ENCODE measurements at regions not wholly inside any gene's neighbourhood (a gene's known extent, or its start where the extent isn't known, plus 50 kb on each side); places are given as distances from the start of the nearest gene placed in this dataset.

DNA sequence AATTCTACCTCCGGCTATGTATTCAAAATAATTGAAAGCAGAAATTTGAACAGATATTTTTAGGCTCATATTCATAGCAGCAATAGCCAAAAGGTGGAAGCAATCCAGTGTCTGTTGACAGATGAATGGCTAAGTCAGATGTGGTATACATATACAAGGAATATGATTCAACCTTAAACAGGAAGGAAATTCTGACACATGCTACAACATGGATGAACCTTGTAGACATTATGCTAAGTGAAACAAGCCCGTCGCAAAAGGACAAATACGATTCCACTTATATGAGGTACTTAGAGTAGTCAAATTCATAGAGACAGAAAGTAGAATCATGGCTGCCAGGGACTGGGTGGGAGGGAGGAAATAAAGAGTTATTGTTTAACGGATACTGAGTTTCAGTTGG is 331.6 kb downstream of the PCNX1 start:
- Histone ChIP-seq H3K4me1 (ENCODE audit: control insufficient read depth, insufficient read depth, low read length, poor library complexity, severe bottlenecking) (peaks cover 6% of the 10 kb centered on the region), H3K4me3 (ENCODE audit: extremely low read depth, insufficient read depth, low read length, poor library complexity, severe bottlenecking) (no peak overlapping the region), H3K27ac (ENCODE audit: low read depth, low read length, severe bottlenecking) (no peak overlapping the region), H3K9me3 (ENCODE audit: control insufficient read depth, low read length) (no peaks in the 10 kb centered on the region), H3K36me3 (ENCODE audit: control insufficient read depth, insufficient read depth, low read length) (no peaks in the 10 kb centered on the region)
- WGBS, 2 experiments (ENCODE audit: insufficient coverage in 2 of 2): 93 to 98% methylated on average over 3 to 4 of the region's 5 CpGs

- no peak overlapping the region for H3K27ac ChIP-seq (ENCODE audit: low read depth, low read length, severe bottlenecking)
- H3K9me3 ChIP-seq (ENCODE audit: control insufficient read depth, low read length): no peaks in the 10 kb centered on the region
- H3K4me1 ChIP-seq (ENCODE audit: control insufficient read depth, insufficient read depth, low read length, poor library complexity, severe bottlenecking): peaks cover 6% of the 10 kb centered on the region
- no peak overlapping the region for H3K4me3 ChIP-seq (ENCODE audit: extremely low read depth, insufficient read depth, low read length, poor library complexity, severe bottlenecking)
- WGBS, 2 experiments (ENCODE audit: insufficient coverage in 2 of 2): 86 to 94% methylated on average over 5 of the region's 6 CpGs
- H3K36me3 ChIP-seq (ENCODE audit: control insufficient read depth, insufficient read depth, low read length): no peaks in the 10 kb centered on the region
Observed at GRCh38 chr14:71240171-71240570, 332.9 kb downstream of the PCNX1 start.

GRCh38 chr14:71240866-71241520 is 333.7 kb downstream of the PCNX1 start:
- no peaks in the 10 kb centered on the region for H3K9me3 ChIP-seq (ENCODE audit: control insufficient read depth, low read length)
- peaks cover 6% of the 10 kb centered on the region for H3K4me1 ChIP-seq (ENCODE audit: control insufficient read depth, insufficient read depth, low read length, poor library complexity, severe bottlenecking)
- no peak overlapping the region for H3K4me3 ChIP-seq (ENCODE audit: extremely low read depth, insufficient read depth, low read length, poor library complexity, severe bottlenecking)
- H3K36me3 ChIP-seq (ENCODE audit: control insufficient read depth, insufficient read depth, low read length): no peaks in the 10 kb centered on the region
- no peak overlapping the region for H3K27ac ChIP-seq (ENCODE audit: low read depth, low read length, severe bottlenecking)

GRCh38 chr14:71242237-71242748 is 335.0 kb downstream of the PCNX1 start:
- no peak overlapping the region for H3K4me3 ChIP-seq (ENCODE audit: extremely low read depth, insufficient read depth, low read length, poor library complexity, severe bottlenecking)
- WGBS, 2 experiments (ENCODE audit: insufficient coverage in 2 of 2): 79 to 88% methylated on average over 3 to 4 of the region's 4 CpGs
- H3K9me3 ChIP-seq (ENCODE audit: control insufficient read depth, low read length): peaks cover 2% of the 10 kb centered on the region
- peak overlapping the region; percentile 64 for H3K27ac ChIP-seq (ENCODE audit: low read depth, low read length, severe bottlenecking)
- H3K4me1 ChIP-seq (ENCODE audit: control insufficient read depth, insufficient read depth, low read length, poor library complexity, severe bottlenecking): peaks cover 13% of the 10 kb centered on the region
- H3K36me3 ChIP-seq (ENCODE audit: control insufficient read depth, insufficient read depth, low read length): no peaks in the 10 kb centered on the region

DNA sequence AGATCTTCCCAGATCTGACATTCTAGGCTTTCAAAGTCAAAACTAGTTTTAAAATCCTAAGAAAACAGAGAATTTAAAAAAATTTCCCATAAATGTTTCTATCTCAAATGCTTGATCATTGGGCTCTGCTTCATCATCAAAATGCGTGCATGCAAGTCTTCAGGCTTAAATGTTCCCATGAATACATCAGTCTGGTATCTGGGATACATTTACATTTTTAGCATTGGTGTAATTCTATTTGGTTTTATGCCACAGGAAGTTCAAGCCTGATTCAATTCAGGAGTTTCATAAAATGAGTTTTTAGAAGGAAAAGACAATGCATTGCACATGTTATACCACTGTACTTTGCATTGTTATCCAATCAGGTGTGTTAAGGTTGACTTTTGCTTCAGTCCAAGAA is 336.4 kb downstream of the PCNX1 start:
- WGBS, 2 experiments (ENCODE audit: insufficient coverage in 2 of 2): 100% methylated on average over 1 of the region's 1 CpG; no CpG with 5 or more reads in 1 of the 2 experiments
- no peaks in the 10 kb centered on the region for H3K36me3 ChIP-seq (ENCODE audit: control insufficient read depth, insufficient read depth, low read length)
- peaks cover 13% of the 10 kb centered on the region for H3K4me1 ChIP-seq (ENCODE audit: control insufficient read depth, insufficient read depth, low read length, poor library complexity, severe bottlenecking)
- H3K27ac ChIP-seq (ENCODE audit: low read depth, low read length, severe bottlenecking): no peak overlapping the region
- H3K4me3 ChIP-seq (ENCODE audit: extremely low read depth, insufficient read depth, low read length, poor library complexity, severe bottlenecking): no peak overlapping the region
- peaks cover 8% of the 10 kb centered on the region for H3K9me3 ChIP-seq (ENCODE audit: control insufficient read depth, low read length)

GRCh38 chr14:71244341-71244740 is 337.1 kb downstream of the PCNX1 start:
- Histone ChIP-seq H3K4me3 (ENCODE audit: extremely low read depth, insufficient read depth, low read length, poor library complexity, severe bottlenecking) (no peak overlapping the region), H3K36me3 (ENCODE audit: control insufficient read depth, insufficient read depth, low read length) (no peaks in the 10 kb centered on the region), H3K9me3 (ENCODE audit: control insufficient read depth, low read length) (peaks cover 8% of the 10 kb centered on the region), H3K4me1 (ENCODE audit: control insufficient read depth, insufficient read depth, low read length, poor library complexity, severe bottlenecking) (peaks cover 13% of the 10 kb centered on the region), H3K27ac (ENCODE audit: low read depth, low read length, severe bottlenecking) (no peak overlapping the region)
- 75 to 76% methylated on average over 5 of the region's 5 CpGs for WGBS, 2 experiments (ENCODE audit: insufficient coverage in 2 of 2)

GRCh38 chr14:71245659-71246361 is 338.6 kb downstream of the PCNX1 start:
- peaks cover 13% of the 10 kb centered on the region for H3K4me1 ChIP-seq (ENCODE audit: control insufficient read depth, insufficient read depth, low read length, poor library complexity, severe bottlenecking)
- H3K4me3 ChIP-seq (ENCODE audit: extremely low read depth, insufficient read depth, low read length, poor library complexity, severe bottlenecking): no peak overlapping the region
- peaks cover 8% of the 10 kb centered on the region for H3K9me3 ChIP-seq (ENCODE audit: control insufficient read depth, low read length)
- no peak overlapping the region for H3K27ac ChIP-seq (ENCODE audit: low read depth, low read length, severe bottlenecking)
- WGBS, 2 experiments (ENCODE audit: insufficient coverage in 2 of 2): 78 to 98% methylated on average over 6 to 8 of the region's 8 CpGs
- H3K36me3 ChIP-seq (ENCODE audit: control insufficient read depth, insufficient read depth, low read length): no peaks in the 10 kb centered on the region

DNA sequence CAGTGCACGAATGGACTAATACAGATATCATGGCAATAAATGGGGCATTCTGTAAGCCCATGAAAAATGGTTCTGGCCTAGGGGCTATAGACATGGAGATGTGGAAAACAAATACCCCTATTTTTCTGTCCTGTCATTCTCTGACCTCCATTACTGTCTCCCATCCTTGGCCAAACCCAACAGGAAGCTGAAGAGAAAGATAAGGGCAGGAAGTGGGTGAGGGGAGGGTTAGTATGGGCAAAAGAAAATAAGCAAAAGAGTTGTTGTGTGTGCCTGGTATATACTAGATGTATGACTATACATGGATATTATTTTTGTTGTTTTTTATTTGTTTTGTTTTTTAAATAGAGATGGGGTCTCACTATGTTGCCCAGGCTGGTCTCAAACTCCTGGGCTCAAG is 339.3 kb downstream of the PCNX1 start:
- no peak overlapping the region for H3K27ac ChIP-seq (ENCODE audit: low read depth, low read length, severe bottlenecking)
- H3K9me3 ChIP-seq (ENCODE audit: control insufficient read depth, low read length): peaks cover 8% of the 10 kb centered on the region
- H3K36me3 ChIP-seq (ENCODE audit: control insufficient read depth, insufficient read depth, low read length): no peaks in the 10 kb centered on the region
- no peak overlapping the region for H3K4me3 ChIP-seq (ENCODE audit: extremely low read depth, insufficient read depth, low read length, poor library complexity, severe bottlenecking)
- H3K4me1 ChIP-seq (ENCODE audit: control insufficient read depth, insufficient read depth, low read length, poor library complexity, severe bottlenecking): peaks cover 13% of the 10 kb centered on the region
- WGBS, 2 experiments (ENCODE audit: insufficient coverage in 2 of 2): 100% methylated on average over 1 of the region's 1 CpG; no CpG with 5 or more reads in 1 of the 2 experiments

DNA sequence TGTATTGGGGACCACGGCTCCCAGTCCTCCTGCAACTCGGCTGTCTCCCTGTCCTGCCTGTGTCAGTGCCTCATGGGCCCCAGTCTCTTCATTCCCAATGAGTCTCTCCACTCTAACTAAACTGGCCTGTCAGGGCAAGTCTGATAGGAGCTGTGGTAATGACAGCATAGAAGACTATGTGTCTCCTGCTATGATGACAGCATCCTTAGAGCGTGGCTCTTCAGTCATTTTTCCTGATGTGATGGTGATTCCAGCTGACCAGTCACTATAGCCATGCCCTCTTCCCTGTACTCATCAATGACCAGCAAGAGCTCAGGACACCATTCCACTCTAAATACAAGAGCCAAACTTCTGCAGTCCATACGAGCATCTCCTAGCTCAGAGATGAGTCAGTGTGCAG is 339.8 kb downstream of the PCNX1 start:
- peaks cover 8% of the 10 kb centered on the region for H3K9me3 ChIP-seq (ENCODE audit: control insufficient read depth, low read length)
- H3K27ac ChIP-seq (ENCODE audit: low read depth, low read length, severe bottlenecking): no peak overlapping the region
- H3K4me1 ChIP-seq (ENCODE audit: control insufficient read depth, insufficient read depth, low read length, poor library complexity, severe bottlenecking): peaks cover 10% of the 10 kb centered on the region
- no peaks in the 10 kb centered on the region for H3K36me3 ChIP-seq (ENCODE audit: control insufficient read depth, insufficient read depth, low read length)
- H3K4me3 ChIP-seq (ENCODE audit: extremely low read depth, insufficient read depth, low read length, poor library complexity, severe bottlenecking): no peak overlapping the region
- WGBS, 2 experiments (ENCODE audit: insufficient coverage in 2 of 2): 85 to 92% methylated on average over 3 of the region's 4 CpGs

DNA sequence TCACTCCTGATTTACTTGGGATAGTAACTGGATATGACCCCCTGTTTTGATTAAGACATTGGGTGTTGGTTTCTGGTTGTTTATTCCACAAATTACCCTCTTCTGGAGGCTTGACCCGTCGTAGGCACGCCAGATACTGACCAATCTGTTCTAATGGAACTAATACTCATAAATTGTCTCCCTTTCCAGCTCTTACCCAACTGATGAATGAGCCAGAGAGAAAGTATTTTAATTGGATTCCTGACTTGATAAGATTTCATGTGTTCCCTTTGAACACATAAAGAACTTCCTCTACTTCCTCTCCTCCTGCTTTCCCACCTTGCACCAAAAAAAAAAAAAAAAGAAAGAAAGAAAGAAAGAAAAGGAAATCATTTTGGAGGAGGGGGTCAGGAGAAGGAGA is 340.9 kb downstream of the PCNX1 start:
- Histone ChIP-seq H3K4me1 (ENCODE audit: control insufficient read depth, insufficient read depth, low read length, poor library complexity, severe bottlenecking) (peaks cover 7% of the 10 kb centered on the region), H3K4me3 (ENCODE audit: extremely low read depth, insufficient read depth, low read length, poor library complexity, severe bottlenecking) (no peak overlapping the region)
- no CpG with 5 or more reads among the region's 3 CpGs for WGBS, 2 experiments (ENCODE audit: insufficient coverage in 2 of 2)

DNA sequence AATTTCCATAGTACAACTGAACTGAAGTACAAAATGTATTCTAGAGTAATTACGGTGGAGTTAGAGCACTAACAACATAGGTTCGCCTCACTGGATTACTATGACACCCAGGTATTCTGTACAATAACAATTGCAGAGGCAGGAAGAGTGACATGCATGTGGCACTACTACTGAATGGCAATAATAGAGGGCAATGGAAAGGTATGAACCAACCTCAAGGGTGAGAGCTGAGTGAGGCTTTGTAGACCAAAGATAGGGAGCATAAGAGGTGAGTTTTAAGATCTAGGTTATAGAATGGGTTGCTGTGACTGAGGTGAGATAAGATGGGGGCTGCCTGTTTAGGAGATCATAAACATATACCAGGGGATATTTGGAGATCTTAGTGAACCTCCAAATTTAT is 343.1 kb downstream of the PCNX1 start:
- Histone ChIP-seq H3K4me1 (ENCODE audit: control insufficient read depth, insufficient read depth, low read length, poor library complexity, severe bottlenecking) (peaks cover 7% of the 10 kb centered on the region), H3K4me3 (ENCODE audit: extremely low read depth, insufficient read depth, low read length, poor library complexity, severe bottlenecking) (no peak overlapping the region), H3K36me3 (ENCODE audit: control insufficient read depth, insufficient read depth, low read length) (no peaks in the 10 kb centered on the region), H3K9me3 (ENCODE audit: control insufficient read depth, low read length) (peaks cover 8% of the 10 kb centered on the region), H3K27ac (ENCODE audit: low read depth, low read length, severe bottlenecking) (no peak overlapping the region)
- 100% methylated on average over 1 of the region's 2 CpGs; no CpG with 5 or more reads in 1 of the 2 experiments for whole genome bisulfite sequencing, 2 experiments (ENCODE audit: insufficient coverage in 2 of 2)

More for the DNA sequence above, 340.9 kb downstream of the PCNX1 start:
- H3K9me3 ChIP-seq (ENCODE audit: control insufficient read depth, low read length): peaks cover 8% of the 10 kb centered on the region
- H3K27ac ChIP-seq (ENCODE audit: low read depth, low read length, severe bottlenecking): no peak overlapping the region
- H3K36me3 ChIP-seq (ENCODE audit: control insufficient read depth, insufficient read depth, low read length): no peaks in the 10 kb centered on the region

All from mesodermal cell (in vitro differentiated cells).